ENCODE measurements at regions not wholly inside any gene's neighbourhood (a gene's known extent, or its start where the extent isn't known, plus 50 kb on each side); places are given as distances from the start of the nearest gene placed in this dataset.

GRCh38 chr9:126157826-126158587, 168.6 kb upstream of the MVB12B start:
- no peak for TF ChIP-seq POLR2A (IDR thresholded peaks at IDR 0.05)
- no peak for TF ChIP-seq CTCF (IDR thresholded peaks at IDR 0.05)

Data from right lobe of liver (tissue), 4 donors.